SKM-1 (cell line): ENCODE measurements at regions not wholly inside any gene's neighbourhood (a gene's known extent, or its start where the extent isn't known, plus 50 kb on each side); places are given as distances from the start of the nearest gene placed in this dataset.
"Not testable (repeated sequence)": the region's sequence is repeated elsewhere in the genome, so short reads cannot be mapped to it uniquely, and the experiment has no call there.

Experiments used
- DNase-seq: peaks from one replicate; lab custom pipeline; 2025; ENCODE audit not compliant: unreplicated experiment; lab: John Stamatoyannopoulos, UW

DNA sequence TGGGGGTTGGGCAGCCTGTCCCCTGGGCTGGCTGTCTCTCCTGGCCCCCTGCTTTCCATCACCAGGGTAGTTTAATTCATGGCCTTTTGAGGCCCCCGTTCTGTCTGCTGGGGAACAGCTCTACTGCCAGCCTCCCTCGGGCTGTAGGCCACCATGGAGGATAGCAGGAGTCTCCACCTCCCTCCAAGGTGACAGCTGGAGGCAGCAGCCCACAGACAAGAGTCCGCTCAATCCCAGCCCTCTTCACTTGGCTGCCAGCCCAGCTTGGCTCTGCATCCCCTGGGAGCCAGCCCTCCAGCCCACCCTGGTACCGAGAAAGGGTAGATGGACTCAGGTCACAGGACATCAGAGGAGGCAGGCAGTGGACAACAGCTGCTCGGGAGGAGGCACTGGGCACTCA, 194.6 kb upstream of the SDK2 start:
- DNase-seq = no peak

DNA sequence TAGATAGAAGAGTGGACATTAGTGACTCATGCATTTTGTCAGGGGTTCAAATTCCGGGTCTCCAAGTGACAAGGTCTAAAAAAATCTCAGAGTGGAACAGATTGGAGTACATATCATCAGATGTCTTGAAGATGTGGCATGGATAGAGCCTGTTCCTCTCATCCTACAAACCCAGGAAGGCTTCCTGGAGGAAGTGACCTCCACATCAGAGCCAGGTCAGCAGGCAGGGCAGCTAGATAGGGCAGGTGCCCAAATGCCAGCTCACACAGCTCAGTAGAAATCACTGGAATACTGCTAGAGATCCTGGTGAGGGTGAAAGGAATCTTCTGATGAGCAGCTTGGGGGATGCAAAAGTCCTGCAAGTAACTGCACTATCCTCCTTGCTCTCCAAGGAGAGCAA, 196.6 kb upstream of the SDK2 start:
- DNase-seq = no peak

DNA sequence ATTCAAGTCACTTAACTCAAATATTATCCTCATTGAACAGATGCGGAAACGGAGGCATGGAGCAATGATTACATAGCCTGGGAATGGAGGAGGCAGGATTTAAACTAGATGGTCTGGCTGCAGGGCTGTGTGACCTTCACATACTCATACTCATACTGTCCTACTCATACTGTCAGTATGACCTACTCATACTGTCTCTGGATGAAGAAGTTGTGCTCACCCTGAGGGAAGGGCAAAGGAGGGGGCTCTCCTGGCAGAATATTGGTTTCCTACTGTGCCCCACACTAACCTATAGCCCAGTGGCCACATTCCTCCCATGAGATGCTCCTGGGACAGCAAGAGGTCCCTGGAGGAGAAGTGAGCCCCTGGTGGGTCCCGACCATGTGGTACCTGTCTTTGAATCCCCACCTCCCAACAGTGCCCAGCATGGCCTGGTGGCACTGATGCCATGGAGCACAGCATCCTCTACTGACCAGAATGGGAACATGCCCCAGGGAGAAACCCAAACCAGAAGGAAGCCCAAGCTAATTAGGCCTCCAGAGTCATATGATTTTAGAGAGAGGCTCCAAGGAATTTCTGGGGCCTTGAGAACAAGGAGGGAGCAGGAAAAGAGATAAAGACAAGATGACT, 197.3 kb upstream of the SDK2 start:
- peak; percentile 5 for DNase-seq

DNA sequence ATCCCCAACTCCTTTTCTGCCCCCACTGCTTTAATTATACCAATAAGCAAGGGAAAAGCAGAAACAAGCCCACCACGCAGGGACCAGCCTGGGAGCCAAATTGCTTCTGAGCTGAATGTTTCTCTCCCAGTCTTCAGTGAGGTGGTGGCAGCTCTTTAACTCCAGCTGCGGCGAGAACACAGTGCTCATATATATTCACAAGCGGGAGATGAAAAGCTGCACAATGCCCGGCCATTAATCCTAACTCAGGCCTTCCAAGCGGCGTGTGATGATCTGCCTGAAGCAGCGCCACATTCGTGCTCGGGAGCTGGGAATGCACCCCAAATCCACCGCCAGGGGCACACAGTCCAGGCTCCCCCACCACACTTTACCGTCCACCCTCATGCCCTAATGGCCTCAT, 203.7 kb upstream of the SDK2 start:
- DNase-seq = no peak

DNA sequence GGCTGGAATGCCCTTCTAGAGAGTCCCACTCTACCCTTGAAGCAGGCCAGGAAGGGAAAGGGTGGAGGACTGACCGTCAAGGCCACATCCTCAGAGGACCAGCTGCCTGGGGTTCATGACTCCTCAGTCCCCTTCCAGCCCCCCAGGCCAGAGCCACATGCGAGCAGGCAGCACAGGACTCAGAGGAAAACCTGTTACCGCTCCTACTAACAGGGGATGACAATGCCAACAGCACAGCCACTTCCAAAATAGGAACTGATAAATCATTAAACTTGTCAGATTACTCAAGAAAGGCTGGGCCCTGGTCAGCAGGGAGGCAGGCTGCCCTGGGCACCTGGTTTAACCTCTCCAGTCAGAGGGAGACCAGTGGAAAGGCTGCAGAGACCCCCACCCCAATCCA, 206.2 kb upstream of the SDK2 start:
- no peak for DNase-seq

DNA sequence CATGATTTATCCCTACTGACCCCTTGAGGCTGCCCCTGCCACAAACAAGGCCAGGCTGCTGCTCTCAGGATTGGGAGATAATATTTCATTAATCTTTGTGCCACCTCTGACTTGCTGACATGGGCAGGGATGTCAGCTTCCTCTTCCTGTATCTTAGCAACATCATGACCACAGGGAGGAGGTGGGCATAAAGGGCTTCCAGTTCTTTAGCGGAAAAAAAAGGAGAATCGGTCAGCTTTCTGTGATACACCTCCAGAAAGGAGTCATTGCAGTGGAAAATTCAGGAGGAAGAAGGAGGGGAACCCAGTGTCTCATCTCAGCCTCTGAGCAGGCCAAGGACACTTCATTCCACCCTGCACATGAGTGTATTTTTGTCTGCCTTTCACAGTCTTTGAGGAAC, 206.8 kb upstream of the SDK2 start:
- peak; percentile 39 for DNase-seq

DNA sequence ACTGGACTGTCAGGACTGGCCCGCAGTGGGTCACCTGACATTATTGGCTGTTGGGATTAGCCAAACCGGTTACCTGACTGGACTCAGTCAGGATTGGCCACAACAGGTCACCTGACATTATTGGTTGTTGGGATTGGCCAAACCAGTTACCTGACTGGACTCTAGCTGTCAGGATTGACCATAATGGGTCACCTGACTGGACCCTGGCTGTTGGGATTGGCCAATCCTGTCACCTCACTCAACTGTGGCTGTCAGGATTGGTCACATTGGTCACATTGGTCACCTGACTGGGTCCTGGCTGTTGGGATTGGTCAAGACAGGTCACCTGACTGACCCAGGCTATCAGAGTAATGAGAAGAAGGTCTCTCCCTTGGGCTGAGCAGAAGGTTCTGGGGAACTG, 207.7 kb upstream of the SDK2 start:
- DNase-seq = no peak

DNA sequence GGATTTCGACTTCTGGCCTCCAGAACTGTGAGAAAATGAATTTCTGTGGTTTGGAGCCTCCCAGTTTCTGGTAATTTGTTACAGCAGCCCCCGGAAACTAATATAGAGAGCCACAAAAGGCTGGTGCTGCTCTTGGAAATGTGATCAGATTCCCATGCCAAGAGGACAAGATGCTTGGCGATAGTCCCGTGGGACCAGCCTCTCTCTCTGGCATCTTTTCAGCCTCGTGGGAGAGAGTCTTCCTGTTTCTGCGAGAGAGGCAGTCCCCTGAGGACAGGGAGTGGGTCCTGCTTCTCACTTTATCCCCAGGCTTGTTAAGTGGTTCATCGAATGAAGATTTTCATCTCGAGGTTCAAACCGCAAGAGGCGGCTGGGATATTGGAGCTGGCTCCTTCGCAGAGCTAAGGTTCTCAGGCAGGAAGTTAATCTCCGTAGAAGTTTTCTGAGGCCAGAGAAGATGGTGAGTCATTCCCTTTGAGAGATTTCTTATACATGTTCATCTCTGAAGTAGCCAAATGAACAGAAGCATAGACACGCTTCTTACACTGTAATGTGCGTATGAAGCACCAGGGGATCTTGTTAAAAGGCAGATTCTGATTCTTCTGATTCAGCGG, 211.6 kb upstream of the SDK2 start:
- no peak for DNase-seq

DNA sequence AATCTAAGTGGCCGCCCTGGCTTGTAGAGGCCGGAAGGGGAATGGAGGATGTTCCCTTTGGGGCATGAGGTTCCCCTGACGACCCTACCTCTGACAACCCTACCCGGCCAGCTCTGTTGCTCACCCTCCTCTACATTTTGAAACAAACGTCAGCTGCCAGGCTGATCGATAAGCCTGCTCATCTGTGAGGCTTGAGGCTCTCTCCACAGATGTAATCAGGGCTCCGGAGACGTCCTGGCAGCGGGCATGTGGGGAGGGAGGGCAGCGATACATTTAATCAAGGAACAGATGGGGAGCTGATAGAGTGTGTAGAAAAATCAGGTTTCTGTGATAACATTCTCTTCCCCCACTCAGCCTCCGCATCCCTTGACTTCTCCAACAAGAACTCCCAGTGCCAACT, 212.3 kb upstream of the SDK2 start:
- DNase-seq = no peak

DNA sequence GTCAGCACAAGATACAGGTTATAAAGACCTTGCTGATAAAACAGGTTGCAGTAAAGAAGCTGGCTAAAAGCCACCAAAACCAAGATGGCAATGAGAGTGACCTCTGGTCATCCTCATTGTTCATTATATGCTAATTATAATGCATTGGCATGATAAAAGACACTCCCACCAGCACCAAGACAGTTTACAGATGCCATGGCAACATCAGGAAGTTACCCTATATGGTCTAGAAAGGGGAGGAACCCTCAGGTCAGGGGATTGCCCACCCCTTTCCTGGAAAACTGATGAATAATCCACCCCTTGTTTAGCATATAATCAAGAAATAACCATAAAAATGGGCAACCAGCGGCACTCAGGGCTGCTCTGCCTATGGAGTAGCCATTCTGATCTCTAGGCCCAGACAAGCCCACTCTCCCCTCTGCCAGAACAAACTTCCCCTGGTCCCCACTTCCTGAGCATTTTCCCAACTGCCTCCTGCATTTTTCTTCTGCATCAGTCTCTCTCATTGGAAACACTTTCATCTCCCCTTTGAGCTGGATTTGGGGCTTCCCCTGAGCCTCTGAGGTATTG, 215.3 kb upstream of the SDK2 start:
- DNase-seq = not testable (repeated sequence)

DNA sequence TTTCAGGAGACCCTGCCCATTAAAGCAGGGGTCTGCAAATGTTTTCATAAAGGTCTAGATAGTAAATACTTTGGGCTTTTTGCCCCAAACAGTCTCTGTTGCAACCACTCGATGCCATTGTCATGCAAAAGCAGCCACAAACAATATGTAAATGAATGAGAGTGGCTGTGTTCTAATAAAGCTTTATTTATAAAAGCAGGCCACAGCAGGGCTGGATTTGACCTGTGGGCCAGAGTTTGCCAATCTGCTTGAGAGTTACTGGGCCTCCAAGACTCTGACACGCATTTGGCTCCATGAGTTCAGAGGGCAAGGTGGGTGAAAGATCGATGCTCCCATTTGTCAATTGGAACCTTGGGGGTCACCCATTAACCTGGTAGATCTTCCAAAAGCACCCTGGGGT, 217.3 kb upstream of the SDK2 start:
- DNase-seq = no peak

DNA sequence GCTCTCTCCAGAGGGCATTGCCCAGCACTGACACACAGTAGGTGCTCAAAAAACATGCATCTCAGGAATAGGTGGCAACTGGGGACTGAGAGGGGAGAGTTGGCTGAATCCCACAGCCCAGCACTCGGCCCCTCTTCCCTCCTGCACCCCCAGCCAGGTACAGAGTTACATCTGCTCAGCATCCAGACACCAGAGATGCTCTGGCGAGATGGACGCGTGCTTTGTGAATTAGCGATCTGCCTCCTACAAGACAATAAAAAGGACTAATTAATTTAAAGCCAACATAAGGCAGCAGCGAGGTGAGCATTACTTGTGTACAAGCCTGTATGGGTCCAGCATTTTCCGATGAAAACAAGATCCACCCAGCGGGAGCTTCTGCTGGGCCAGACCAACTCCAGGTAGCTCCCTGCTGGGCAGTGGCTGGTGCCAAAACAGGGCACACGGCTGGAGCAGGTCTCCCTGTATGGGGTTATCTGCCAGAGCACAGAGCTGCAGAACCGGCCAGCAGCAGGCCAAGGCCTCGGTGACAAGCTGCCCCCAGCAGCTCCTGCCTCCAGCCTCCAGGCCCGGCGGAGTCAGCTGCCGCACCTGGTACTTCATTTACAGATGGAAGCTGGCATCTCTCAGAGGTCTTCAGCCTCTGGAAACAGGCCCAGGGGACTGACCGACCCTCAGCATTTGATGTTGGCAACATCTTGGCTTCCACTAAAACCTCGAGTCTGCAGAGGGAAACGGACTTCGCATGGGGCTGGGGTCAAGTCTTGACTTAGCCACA, 219.7 kb upstream of the SDK2 start:
- DNase-seq = no peak

DNA sequence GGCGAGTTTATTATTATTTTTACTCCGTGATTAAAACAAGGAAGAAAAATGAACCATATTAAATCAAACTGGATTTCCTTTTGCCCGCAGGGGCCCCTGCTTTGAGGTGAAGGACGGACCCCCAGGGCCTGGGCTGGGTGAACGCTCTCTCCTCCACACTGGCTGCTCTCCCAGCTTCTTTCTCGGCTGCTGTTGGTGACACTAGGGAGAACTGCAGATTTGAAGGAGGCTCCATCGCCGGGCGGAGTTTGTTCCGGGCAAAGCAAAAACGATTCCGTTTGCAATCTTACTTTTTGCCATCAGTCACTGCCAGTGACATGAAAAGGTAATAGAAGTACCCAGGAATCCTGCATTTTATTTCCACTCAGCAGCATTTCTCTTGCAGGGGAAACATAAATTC, 221.6 kb upstream of the SDK2 start:
- DNase-seq = no peak

DNA sequence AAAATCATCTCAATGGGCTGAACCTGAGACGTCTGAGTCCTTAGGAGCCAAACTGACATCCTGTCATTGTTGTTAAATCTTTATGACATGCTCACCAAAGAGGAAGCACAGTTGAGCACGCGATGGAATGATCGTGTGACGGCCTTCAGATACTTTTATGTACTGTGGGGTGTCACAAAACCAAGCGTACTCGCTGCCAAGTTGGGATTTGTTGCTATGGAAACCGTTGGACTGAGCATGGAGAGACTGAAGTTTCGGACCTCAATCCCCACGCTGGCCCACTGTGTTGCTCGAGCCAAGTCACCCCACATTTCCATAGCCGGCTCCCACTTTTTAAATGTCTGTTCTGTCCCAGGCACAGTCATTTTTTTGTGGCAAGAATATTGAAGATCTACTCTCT, 222.8 kb upstream of the SDK2 start:
- DNase-seq = no peak

DNA sequence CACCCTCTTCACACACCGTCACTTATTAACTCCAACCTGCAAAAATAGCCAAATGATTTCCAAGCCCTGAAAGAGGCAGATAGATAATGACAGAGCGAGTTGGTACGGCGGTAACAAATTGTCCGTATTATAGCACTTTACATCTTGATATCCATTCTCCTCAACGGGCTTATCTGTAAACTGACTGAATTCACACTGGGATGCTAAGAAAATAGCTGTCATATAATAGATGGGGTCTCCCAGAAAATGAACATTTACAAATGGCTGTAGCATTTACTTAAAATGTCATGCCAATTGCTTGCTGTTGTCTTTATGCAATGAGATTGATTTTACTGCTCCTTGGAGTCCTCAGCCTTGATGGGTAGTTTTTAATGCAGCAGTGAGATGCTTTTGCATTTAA, 225.8 kb upstream of the SDK2 start:
- no peak for DNase-seq

DNA sequence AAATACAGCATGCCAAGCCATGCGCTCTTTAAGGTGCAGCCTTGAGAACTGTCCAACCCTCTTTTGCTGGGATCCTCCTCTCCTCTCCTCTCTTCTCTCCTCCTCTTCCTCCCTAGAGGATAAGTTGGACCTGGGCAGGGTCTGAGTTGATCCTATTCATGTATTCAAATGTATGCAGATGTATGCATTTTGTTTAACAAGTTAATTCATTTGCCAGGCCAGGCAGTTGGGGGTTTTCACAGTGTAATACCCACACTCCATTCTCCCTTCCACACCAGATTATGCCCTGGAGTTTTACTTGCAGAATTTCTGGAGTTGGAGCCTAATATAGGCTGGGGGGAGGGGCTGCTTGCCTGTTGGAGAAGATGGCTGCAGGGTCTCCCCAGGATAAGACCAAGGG, 226.2 kb upstream of the SDK2 start:
- DNase-seq = no peak

DNA sequence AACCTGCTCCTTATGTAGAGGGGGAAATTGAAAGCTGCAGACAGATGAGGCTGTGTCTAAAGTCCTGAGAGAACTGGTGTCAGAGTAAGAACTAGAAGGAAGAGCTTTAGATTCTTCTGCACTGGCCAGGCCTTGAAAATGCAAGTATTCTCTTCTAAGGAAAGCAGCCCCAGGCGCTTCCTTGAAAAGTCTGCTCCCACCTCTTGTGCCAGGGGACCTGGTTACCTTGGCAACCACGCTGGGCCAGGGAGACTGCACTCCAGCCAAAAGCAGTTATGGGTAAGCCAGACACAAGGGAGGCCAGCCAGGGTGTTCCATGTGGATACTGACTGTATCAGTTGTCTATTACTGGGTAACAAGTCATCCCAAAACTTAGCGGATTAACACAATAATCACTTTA, 228.6 kb upstream of the SDK2 start:
- DNase-seq = no peak

DNA sequence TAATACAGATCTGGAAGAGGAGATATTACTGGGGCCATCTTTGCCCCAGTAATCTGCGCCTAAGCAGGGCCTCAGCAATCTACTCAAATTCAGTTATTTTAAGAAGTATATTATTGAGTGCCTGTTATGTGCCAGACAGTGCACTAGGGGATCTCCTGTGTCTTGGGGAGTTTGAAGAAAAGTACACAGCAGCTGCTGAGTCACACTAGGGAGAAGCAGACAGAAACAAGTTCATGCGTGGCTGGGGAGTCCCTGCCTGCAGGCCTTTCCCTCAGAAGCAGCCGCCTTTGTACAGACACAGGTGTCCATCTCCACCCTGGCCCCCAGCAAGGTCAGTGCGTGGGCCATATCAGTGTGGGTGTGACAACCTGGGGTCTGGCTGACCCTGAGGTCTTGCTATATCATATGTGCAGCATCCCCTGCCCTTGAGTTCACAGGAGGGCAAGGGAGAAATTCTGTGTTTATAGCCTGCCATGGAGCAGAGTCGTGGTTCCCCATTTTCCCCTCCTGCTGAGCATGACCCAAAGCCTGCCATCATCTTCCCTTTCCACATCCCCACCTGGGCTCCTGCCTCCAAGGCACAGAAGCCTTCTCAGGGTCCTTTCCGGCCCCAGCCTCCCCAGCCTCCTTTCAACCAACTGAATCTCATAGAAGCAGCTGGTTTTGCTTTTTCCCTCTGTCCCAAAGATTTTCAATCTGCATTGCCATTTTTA, 229.9 kb upstream of the SDK2 start:
- DNase-seq = no peak

DNA sequence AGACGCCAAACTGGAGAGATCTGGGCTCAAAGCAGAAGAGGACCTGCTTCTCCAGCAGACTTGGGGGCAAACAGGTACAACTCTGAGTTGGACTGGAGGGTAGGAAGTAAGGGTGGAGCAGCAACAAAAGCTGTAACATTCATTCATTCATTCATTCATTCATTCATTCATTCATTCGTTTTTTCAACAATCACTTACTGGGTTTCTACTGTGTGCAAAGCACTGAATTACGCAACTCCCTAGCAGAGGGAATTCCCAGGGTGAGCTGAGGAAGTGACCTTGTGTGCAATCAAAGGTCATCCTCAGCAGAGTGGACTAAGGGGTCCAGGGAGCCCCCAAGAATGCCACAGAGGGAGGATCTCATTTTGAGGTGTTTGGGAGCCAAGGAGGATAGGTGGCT, 231.1 kb upstream of the SDK2 start:
- peak; percentile 6 for DNase-seq

DNA sequence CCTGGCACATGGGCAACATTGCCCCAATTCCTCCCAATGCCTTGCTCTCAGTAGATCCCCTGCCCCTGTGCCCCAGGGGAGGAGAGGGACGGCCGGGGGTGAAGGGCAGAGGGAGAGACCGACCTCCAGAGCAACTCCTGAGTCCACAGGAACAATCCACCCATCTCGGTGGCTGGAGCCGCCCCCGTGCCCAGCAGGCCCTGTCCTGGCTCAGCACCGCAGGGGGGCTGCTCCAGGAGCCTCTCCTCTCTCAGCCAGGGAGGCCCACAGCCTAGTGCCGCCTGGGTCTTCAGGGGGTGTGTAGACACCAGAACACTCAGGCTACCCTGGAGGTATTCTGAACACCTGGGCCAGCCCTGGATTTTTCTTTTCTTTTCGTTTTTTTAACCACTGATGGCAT, 233.7 kb upstream of the SDK2 start:
- DNase-seq = no peak

DNA sequence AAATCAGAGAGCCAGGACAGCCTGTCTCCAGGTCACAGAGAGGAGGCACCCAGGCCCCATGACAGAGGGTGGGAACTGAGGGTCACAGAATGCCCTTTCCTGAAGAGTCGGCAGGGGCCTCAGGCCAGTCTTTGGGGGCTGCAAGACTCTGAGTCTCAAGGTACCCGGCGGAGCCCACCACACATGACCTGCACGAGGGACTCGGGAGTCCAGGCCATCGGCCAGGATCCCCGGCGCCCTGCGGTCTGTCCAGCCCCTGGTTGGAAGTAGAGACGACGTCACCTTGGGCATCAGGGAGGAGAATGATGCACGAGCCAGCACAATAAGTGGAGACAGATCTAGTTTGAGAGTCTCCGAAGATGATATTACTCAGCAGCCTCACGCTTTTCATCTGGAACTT, 234.7 kb upstream of the SDK2 start:
- no peak for DNase-seq

DNA sequence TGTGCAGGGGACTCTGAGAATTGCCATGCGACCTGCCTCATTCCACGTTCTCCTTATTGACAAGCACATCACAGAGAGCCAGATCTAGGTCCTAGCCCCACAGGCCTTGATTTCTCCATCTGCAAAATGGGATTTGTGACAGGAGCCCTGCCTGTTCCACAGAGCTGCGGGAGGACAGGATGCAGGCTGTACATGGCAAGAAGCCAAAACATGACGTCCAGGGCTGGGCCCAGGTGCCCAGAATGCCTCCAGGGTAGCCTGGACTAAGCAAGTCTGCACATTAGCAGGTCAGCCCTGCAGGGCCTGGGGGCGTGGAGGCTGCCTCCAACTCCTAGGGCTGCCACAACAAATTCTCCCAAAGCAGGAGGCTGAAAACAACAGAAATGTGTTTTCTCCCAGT, 235.7 kb upstream of the SDK2 start:
- no peak for DNase-seq
